ENCODE measurements at regions not wholly inside any gene's neighbourhood (a gene's known extent, or its start where the extent isn't known, plus 50 kb on each side); places are given as distances from the start of the nearest gene placed in this dataset.
"Not testable (repeated sequence)": the region's sequence is repeated elsewhere in the genome, so short reads cannot be mapped to it uniquely, and the experiment has no call there.

DNA sequence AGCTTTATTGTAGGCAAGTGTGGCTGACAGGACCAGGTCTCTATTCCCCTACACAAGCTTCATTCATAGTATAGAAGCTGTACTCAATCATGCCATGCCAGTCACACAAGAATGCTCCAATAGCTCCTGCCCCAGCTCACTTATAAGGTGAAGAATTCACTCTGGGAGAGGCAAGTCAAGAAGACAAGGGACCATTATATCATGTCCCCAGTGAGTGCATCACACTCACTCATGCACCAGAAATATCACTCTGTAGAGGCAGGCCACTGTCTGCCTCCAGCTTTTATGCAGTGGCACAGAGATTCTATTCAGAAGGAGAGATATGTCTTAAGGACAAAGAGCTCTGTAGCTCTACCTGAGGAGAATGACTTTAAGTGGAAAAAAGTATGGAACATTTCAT is 263.2 kb downstream of the GJA1 start:
- DNase-seq, result no peak

GRCh38 chr6:121703129-121703528 is 267.7 kb downstream of the GJA1 start:
- not testable (repeated sequence) for DNase-seq

DNA sequence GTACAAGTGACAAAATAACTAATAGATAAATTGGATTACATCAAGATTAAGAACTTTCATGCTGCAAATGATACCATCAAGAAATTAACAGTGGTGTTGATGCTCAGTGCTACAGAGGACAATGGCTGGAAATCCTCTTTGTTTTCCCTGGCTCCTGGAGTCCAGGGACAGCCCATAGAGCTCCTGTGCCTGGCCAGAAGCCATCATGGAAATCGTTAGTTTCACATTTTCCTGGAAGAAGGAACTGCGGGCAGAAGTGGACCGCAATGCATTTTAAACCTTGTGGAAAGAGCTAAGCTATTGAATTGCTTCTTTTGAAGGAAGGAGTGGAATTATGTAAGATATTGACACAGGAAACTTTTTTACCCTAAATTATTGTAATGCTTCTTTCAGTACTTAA is 276.0 kb downstream of the GJA1 start:
- no peak for DNase-seq

- no peak for DNase-seq
Measured at GRCh38 chr6:121717686-121718085, 282.2 kb downstream of the GJA1 start.

DNA sequence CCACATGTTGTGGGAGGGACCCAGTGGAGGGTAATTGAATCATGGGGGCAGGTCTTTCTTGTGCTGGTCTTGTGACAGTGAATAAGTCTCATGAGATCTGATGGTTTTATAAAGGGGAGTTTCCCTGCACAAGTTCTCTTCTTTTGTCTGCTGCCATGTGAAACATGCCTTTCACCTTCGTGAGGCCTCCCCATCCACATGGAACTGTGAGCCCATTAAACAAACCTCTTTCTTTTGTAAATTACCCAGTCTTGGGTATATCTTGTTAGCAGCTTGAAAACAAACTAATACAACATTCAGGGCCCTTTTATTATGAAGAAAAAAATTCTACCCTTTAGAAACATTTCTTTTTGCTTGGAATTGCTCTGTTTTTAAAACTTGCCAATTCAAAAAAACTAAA is 285.4 kb downstream of the GJA1 start:
- not testable (repeated sequence) for DNase-seq

GRCh38 chr6:121723623-121724022 is 288.2 kb downstream of the GJA1 start:
- DNase-seq, result no peak

GRCh38 chr6:121724576-121724975 is 289.1 kb downstream of the GJA1 start:
- no peak for DNase-seq

GRCh38 chr6:121726596-121726995 is 291.1 kb downstream of the GJA1 start:
- DNase-seq, result no peak

- DNase-seq, result no peak
Measured at GRCh38 chr6:121730616-121731015, 295.2 kb downstream of the GJA1 start.

- DNase-seq, result no peak
Measured at GRCh38 chr6:121731381-121731780, 295.9 kb downstream of the GJA1 start.

DNA sequence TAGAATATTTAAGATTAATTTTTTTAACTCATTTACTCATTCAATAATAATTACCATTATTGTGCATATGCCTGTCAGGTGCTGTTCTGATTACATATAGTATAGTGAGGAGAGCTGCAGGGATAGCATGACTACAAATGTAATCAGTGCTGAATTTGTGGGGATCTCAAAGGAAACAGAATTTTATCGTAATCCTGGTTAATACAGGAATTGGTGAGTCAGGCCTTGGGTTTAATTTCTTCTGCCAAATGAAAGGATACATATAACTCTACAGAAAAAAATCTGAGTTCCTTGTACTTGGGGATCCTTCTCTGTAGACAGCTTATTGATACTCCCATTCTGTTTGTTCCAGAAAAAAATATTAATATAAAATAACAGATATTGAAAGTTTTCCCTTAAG is 297.2 kb downstream of the GJA1 start:
- DNase-seq, result no peak

DNA sequence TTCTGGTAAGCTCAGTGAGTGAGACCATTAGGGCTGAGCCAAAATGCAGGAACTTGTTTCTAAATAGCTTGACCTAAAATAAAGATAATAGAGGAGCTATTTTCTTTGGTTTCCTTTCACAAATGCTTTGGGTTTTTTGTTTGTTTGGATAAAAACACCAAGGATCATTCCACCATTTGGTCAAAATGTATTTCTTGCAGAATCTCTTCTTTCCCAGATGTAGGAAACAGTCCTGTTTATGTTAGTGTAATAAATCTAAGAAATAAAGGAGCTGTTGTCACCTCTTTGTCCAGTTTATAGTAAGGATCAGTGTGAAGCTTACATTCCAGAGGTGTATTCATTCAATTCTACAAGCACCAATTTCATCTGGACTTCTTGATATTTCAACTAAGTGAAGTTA is 297.8 kb downstream of the GJA1 start:
- no peak for DNase-seq

GRCh38 chr6:121740188-121740587 is 304.7 kb downstream of the GJA1 start:
- not testable (repeated sequence) for DNase-seq

DNA sequence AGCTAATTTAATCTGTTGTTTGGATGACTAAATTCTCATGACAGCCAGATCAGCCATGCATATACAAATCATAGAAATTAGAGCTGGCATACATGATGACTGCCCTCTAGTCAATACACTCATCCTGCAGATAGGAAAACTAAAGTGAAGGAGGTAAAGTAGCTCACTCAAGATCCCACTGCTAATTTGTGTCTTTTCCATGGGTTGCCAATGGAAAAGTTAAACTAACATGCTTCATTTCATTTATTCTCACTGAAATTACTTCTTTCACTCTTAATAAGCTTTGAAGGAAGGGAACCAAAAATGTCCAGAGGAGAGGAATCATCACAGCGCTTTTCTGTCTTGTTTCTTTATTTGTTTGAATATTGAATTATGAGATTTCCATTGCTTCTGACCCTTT is 308.2 kb downstream of the GJA1 start:
- no peak for DNase-seq

- no peak for DNase-seq
Measured at GRCh38 chr6:121748376-121748775, 312.9 kb downstream of the GJA1 start.

- DNase-seq, result no peak
Measured at GRCh38 chr6:121748850-121749249, 313.4 kb downstream of the GJA1 start.

DNA sequence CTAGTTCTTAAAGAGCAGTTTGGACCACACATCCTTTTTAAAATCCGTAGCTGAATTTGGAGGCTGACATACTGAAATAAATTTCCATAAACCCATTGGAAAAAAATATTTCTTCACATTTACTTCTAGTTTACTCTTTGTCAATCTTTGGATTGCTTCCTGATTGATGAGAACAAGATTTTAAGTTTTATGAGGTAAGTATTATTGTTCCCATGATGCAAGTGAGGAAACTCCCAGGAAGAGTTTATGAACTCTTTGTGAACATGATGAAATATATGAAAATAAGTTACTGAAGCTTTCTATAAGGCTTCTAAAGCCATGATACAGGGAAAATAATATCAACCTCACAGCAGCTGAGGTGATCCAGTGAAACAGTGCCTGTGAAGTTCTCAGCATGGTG is 320.0 kb downstream of the GJA1 start:
- DNase-seq, result no peak

- no peak for DNase-seq
Measured at GRCh38 chr6:121756666-121757065, 321.2 kb downstream of the GJA1 start.

DNA sequence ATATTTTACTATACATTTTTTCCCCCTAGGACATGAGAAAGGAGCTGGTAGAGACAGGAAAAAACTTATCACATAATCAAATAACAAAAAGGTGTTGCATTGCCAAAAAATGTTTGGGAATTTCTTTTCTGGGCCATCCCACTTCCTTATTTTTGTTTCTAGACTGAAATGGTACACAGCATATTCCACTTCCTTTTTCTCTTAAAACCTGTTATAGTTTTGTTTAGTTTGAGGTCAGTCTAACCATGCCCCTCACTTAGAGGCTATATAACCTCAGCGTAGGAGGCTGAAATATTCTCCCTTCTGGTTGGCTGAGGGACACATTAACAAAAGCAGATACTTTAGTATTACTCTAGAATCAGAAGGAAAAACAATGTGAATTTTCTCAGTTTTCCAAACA is 323.9 kb downstream of the GJA1 start:
- DNase-seq, result no peak

DNA sequence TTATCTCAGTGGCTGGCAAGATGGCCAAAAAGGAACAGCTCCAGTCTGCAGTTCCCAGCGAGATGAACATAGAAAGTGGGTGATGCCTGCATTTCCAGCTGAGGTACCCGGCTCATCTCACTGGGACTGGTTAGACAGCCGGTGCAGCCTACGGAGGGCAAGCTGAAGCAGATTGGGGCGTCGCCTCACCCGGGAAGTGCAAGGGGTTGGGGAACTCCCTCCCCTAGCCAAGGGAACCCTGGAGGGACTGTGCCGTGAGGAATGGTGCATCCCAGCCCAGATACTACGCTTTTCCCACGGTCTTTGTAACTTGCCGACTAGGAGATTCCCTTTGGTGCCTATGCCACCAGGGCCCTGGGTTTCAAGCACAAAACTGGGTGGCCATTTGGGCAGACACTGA is 324.7 kb downstream of the GJA1 start:
- DNase-seq, result no peak

DNA sequence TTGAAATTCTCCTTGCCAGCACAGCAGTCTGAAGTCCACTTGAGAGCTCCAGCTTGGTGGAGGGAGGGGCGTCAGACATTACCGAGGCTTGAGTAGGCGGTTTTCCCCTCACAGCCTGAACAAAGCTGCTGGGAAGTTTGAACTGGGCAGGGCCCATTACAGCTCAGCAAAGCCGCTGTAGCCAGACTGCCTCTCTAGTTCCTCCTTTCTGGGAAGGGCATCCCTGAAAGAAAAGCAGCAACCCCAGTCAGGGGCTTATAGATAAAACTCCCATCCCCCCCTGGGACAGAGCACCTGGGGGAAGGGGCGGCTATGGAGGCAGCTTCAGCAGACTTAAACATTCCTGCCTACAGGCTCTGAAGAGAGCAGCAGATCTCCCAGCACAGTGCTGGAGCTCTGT is 325.3 kb downstream of the GJA1 start:
- no peak for DNase-seq

- no peak for DNase-seq
Measured at GRCh38 chr6:121764493-121764892, 329.0 kb downstream of the GJA1 start.

DNA sequence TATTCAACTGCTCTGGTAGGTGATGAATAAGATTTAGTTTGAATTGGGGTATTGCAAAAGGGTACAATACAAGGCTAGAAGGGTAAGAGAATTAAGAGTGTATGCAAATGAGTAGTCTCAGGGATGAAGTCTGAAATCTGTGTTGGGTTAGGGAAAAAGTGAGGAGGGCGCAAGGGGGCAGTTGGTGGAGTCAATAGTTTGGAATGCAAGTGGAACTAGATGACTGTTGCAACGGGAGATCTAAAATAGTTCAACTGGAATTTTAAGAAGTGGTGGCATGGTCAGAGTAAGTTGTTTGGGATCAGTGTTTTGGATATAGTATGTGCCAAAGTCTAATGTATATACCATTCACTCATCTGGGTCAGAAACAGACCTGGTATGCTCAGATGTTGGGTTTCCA is 329.6 kb downstream of the GJA1 start:
- no peak for DNase-seq

DNA sequence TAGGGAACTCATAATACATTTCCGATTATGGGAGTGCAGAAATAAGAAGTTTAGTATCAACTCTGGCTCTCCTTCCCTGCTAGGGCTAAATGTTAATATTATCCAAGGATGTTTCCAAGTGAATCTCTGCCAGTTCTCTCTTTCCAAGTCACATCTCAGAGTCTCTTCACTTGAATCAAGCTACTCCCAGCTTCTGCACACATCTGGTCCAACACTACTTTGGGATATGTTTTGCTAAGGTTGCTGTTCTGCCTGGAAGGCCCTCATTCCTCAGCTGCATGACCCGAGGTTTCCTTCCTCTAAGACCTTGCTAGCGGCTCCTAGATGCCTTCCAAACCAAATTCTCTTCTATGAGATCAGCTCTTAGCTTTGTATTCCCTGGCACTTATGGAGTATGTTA is 331.8 kb downstream of the GJA1 start:
- DNase-seq, result no peak

DNA sequence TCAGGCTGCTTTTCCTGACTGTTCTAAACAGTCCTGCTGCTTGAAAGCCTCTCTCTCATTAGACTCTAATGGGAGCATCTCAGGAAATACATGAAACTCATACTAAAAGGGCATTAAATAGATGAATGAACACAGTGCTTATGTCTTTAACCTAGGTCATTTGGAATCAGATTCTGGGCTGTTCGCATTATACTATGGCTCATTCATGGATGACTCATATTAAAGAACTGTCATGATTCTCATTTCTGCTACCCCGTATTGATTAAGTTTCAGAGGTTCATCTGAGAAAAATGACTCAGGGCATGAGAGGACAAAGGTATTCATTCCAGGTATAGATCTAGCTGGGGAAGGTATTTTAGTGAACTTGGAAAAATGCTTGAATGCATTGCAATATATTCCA is 335.5 kb downstream of the GJA1 start:
- no peak for DNase-seq
